NK-92 treated with Interleukin-12 subunit alpha and Interleukin-12 subunit beta, amount 100 ng/mL, for 24 hours (cell line): ENCODE measurements at regions not wholly inside any gene's neighbourhood (a gene's known extent, or its start where the extent isn't known, plus 50 kb on each side); places are given as distances from the start of the nearest gene placed in this dataset.

Experiments used
- DNase-seq: peaks from one replicate; lab custom pipeline; 2025; lab: John Stamatoyannopoulos, UW

GRCh38 chr10:128469515-128469914 lies 343.3 kb upstream of the MKI67 start:
- no peak for DNase-seq

GRCh38 chr10:128470321-128470965 lies 344.2 kb upstream of the MKI67 start:
- DNase-seq = no peak

- DNase-seq = no peak
Observed at GRCh38 chr10:128471151-128471550, 344.9 kb upstream of the MKI67 start.

GRCh38 chr10:128472196-128472595 lies 346.0 kb upstream of the MKI67 start:
- DNase-seq = no peak

DNA sequence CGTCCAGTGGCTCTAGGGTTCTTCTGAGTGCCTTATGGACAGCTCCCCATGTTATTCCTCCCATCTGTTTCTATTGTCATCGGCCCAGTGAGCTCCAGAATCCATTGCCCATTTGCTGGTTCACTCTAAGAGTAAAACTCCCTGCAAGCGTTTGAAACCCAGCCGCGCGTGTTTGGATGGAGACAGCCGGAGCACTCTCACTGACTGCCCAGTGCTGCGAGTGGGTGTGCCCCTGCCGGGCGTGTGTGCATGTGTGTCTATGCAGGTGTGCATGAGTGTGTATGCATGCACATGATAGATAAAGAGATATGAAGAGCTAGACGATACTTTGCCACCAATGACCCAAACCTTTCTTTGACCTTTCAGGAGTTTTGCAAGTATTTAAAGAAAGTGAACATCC lies 347.2 kb upstream of the MKI67 start:
- no peak for DNase-seq

- no peak for DNase-seq
Observed at GRCh38 chr10:128473911-128474310, 347.7 kb upstream of the MKI67 start.

GRCh38 chr10:128474571-128474970 lies 348.3 kb upstream of the MKI67 start:
- DNase-seq = no peak

GRCh38 chr10:128475686-128476367 lies 349.6 kb upstream of the MKI67 start:
- no peak for DNase-seq

DNA sequence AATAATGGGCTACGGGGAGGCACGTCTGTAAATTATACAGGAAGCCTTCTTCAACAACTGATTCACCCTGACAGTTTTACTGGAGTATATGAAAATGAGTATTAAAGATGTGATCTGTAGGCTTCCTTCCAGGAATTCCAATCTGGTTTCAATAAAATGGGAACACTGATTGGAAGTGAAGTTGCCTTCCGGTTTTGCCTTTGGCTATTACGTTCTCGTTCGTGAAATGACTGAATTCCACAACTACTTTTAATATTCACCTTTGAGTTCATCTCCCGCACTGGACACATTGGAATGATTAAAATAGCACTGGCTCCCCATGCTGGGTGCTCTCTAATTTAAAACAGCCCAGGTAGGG lies 350.1 kb upstream of the MKI67 start:
- no peak for DNase-seq

GRCh38 chr10:128476845-128477244 lies 350.6 kb upstream of the MKI67 start:
- no peak for DNase-seq

DNA sequence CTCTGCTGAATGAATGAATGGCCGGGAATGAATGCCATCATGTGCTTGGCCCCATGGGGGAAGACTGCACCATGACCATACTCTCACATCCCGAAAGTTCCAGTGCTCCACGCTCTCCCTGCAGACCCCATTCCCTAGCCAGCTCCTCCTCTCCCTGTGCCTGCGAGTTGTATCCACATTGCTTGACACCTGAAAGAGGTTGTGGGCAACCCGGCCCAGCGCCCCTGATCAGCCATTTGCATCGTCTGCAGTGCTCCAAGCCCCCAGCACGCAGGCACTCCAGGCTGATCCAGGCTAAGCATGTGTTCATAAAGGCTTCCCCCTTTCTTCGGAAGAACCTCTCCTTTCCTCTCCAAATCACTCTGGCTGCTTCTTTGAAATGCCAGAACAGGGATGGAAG lies 354.4 kb upstream of the MKI67 start:
- DNase-seq = no peak

GRCh38 chr10:128481152-128481840 lies 355.1 kb upstream of the MKI67 start:
- DNase-seq = no peak

- no peak for DNase-seq
Observed at GRCh38 chr10:128482052-128482451, 355.8 kb upstream of the MKI67 start.

GRCh38 chr10:128483216-128483615 lies 357.0 kb upstream of the MKI67 start:
- DNase-seq = no peak

GRCh38 chr10:128484041-128484440 lies 357.8 kb upstream of the MKI67 start:
- DNase-seq = no peak

DNA sequence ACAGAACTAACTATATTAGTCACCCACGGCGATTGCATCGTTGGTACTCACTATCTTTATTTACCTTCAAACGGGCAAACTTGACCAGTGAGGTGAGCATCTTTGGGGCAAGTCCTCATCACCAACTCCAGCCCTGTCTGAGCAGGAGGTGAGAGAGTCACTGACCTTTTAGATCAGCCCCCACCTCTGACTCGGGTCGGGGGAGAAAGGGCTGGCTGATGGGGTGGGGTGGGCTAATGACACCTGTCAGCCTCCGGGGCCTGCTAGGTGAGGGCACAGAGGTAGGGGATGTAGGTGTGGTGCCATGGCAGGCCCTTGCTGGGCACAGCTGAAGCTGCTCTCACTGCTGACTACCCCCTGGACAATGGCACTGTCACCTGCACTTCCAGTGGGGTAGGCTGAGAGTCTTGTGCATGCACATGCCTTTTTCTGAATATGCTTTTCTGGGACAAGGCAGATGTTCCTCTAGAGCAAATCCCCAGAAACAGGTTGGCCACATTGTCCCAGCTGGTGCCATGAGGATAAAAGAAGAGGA lies 359.5 kb upstream of the MKI67 start:
- DNase-seq = no peak

DNA sequence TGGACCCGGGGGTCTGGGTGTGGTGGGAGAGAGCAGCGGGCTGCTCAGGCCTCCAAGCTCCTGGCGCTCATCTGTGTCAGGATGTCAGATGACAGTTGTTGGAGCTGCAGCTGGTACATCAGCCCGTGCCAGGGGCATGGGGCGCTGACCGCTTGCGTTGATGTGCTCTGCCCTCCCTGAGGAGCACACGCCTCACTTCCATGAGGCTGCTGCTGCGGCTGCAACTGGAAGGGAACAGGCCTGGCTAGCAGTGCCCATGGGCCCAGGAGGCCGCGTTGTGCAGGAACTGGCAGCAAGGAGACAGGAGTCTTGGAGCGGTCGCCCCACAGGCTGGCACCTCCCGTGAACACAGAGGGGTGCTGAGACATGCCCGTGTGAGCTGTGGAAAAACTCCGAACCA lies 361.3 kb upstream of the MKI67 start:
- DNase-seq = no peak

DNA sequence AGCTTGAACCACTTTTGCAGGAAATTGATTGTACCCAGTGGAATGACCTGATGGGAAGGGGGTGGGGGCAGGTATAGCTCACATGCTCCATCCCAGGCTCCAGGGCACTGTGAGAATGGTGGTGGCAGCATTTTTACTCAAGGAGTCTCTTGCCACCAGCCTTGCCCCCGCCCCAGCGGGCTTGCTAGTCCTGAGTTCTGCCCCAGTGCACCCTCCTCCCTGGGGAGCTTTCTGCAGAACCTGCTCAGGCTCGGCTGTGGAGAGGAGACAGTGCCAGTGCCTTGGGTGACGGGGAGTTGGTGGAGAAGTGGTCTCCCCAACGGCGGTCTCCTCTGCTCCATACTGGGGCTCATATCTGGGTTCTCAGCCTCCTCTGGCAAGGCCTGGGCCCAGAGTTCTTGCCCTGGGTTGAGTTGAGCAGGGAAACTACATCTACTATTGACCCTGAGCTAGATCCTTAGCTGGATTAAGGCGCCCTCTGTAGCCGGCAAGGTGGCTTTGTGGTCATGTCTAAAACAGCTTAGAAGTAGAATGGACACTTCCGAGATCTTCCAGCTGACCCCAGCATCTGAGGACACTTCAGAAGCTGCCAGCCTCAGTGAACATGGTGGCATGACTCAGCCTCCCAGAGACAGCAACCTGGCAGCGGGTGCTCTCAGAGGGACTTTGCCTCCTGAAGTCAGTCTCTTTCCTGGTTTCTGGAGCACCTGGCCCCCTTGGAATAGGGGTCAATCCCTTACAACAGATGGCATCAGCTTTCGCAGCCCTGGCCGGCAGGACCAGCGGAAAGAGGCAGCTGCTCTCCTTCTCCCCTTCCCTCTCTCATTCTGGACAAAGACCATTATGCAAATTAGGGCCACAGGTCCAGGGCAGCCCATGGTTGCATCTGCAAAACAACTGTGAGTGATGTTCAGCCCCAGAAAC lies 363.4 kb upstream of the MKI67 start:
- no peak for DNase-seq

DNA sequence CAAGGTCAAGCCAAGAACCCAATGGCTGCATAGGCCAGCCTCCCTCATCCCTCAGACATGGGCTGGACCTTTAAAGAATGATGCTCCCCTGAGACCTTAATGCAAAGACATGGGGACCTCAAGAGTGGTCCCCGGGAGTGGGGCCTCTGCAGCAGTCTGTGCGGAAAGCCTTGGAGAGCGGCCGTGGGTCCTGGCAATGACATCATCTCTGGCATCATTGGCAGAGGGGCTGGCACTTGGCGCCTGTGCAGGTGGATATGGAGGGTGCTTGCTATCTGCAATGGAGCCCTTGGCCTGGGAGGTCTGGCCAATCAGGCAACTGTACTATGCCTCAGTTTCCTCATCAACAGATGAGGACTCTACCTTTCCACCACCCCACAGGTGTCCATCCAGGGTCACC lies 365.5 kb upstream of the MKI67 start:
- DNase-seq = no peak

- no peak for DNase-seq
Observed at GRCh38 chr10:128493811-128494210, 367.6 kb upstream of the MKI67 start.

DNA sequence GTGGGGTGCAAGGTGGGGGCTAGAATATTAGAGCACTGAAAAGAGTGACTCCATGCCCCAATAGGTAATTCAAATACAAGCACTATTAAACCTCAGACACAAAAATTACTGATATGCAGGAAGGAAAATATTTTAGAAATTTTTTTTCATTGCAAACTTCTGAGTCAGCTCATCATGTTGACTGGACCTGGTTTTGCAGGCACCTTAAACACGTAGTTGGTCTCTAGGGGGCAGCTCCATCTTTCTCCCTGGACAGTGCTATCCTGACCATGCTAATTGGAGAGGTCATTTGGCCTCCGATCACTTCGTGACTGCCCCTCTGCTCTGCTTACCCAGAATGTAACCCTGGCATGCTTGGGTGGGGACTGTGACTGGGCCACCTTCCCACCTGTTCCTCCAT lies 368.4 kb upstream of the MKI67 start:
- DNase-seq = no peak
